Activated naive CD4-positive, alpha-beta T cell treated with anti-CD3 and anti-CD28 coated beads for 36 hours (primary cell): ENCODE measurements at regions not wholly inside any gene's neighbourhood (a gene's known extent, or its start where the extent isn't known, plus 50 kb on each side); places are given as distances from the start of the nearest gene placed in this dataset.
"Not testable (repeated sequence)": the region's sequence is repeated elsewhere in the genome, so short reads cannot be mapped to it uniquely, and the experiment has no call there.

Experiments used
- CTCF ChIA-PET: fragments of 350-600 bp; sonication (Branson Sonifier 250); formaldehyde crosslinking; loops from one replicate; lab custom pipeline; 2021; ENCODE audit warnings: antibody characterized with exemption; lab: Charles Lee
- DNase-seq: peaks from one replicate; pipeline ENCODE4 v3.0.0-alpha.2; 2020
- H3K27ac Mint-ChIP-seq: one replicate; pipeline ENCODE4 v1.8.0; 2021; ENCODE audit warnings: mild to moderate bottlenecking, mixed read lengths
- H3K27me3 Mint-ChIP-seq: one replicate; pipeline ENCODE4 v1.8.0; 2021; ENCODE audit warnings: low read depth, mixed read lengths
- H3K36me3 Mint-ChIP-seq: one replicate; pipeline ENCODE4 v1.8.0; 2021; ENCODE audit warnings: low read depth, mixed read lengths
- H3K4me1 Mint-ChIP-seq: one replicate; pipeline ENCODE4 v1.8.0; 2021; ENCODE audit warnings: low read depth, mixed read lengths
- H3K4me3 Mint-ChIP-seq: one replicate; pipeline ENCODE4 v1.8.0; 2021; ENCODE audit warnings: mild to moderate bottlenecking, moderate library complexity, mixed read lengths
- H3K9me3 Mint-ChIP-seq: one replicate; pipeline ENCODE4 v1.8.0; 2021; ENCODE audit warnings: mixed read lengths
- intact Hi-C: fragments of 100-400 bp; cut with micrococcal nuclease; formaldehyde crosslinking; loops from one replicate; pipeline ENCODE4 v1.15.1; 2023

- H3K27me3 Mint-ChIP-seq, intact Hi-C loops, CTCF ChIA-PET, H3K36me3 Mint-ChIP-seq, DNase-seq, H3K4me1 Mint-ChIP-seq, H3K4me3 Mint-ChIP-seq, H3K27ac Mint-ChIP-seq: not testable (repeated sequence)
- H3K9me3 Mint-ChIP-seq = peaks cover 16% of the 10 kb centered on the region
These were observed 283.4 kb upstream of the HS3ST5 start for GRCh38 chr6:114626226-114626625.

- peaks cover 2% of the 10 kb centered on the region for H3K9me3 Mint-ChIP-seq
- no peaks in the 10 kb centered on the region for H3K36me3 Mint-ChIP-seq
- DNase-seq = no peak
- no peaks in the 10 kb centered on the region for H3K4me1 Mint-ChIP-seq
- intact Hi-C loops = no loop called here
- no peaks in the 10 kb centered on the region for H3K27me3 Mint-ChIP-seq
- H3K4me3 Mint-ChIP-seq = no peak overlapping the region
- no peak overlapping the region for H3K27ac Mint-ChIP-seq
- CTCF ChIA-PET = no interaction called here
These were observed 276.9 kb upstream of the HS3ST5 start for GRCh38 chr6:114619621-114620200.

DNA sequence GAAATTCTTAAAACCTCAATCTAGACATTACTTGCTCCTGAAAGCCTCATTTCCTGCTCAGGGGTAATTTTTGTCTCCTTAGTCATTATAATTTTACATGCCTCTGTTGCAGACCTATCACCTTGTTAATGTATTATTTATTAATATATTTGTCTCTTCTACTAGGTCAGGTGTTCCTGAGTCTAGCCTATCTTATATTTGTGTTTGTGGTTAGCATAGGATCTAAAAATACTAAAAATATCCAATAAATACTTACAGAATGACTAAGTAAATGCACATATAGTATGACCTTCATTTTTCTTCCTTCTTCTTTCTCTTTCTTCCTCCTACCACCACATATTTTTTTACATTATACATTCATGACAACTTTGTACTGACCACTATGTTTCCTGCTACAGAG is 268.9 kb upstream of the HS3ST5 start:
- Mint-ChIP-seq H3K4me1 (no peaks in the 10 kb centered on the region), H3K9me3 (peaks cover 2% of the 10 kb centered on the region), H3K27me3 (no peaks in the 10 kb centered on the region), H3K4me3 (no peak overlapping the region), H3K36me3 (no peaks in the 10 kb centered on the region), H3K27ac (no peak overlapping the region)
- intact Hi-C loops = no loop called here
- no peak for DNase-seq
- CTCF ChIA-PET = no interaction called here

DNA sequence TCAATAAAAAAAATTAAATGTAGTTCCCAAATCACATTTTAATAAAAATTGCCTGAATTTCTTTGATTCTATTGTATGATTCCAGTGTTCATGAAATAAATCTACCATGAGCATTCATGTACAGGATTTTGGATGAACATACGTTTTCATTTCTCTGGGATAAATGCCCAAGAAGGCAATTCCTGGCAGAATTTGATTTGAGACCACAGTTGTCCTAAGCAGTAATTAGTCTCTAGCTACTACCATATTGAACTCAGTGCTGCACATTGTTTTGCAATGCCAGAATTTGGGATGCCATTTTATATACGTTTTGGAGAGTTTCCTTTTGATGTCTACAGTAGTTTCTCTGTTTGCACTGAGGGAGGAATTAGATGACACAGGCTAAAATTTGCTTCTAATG is 265.3 kb upstream of the HS3ST5 start:
- CTCF ChIA-PET = no interaction called here
- Mint-ChIP-seq H3K9me3 (peaks cover 2% of the 10 kb centered on the region), H3K36me3 (no peaks in the 10 kb centered on the region), H3K27ac (no peak overlapping the region), H3K27me3 (no peaks in the 10 kb centered on the region), H3K4me3 (no peak overlapping the region), H3K4me1 (no peaks in the 10 kb centered on the region)
- DNase-seq = no peak
- intact Hi-C loops = no loop called here

GRCh38 chr6:114605656-114606055 is 262.8 kb upstream of the HS3ST5 start:
- Mint-ChIP-seq H3K36me3 (no peaks in the 10 kb centered on the region), H3K27me3 (no peaks in the 10 kb centered on the region), H3K4me1 (no peaks in the 10 kb centered on the region), H3K27ac (no peak overlapping the region), H3K4me3 (no peak overlapping the region), H3K9me3 (peaks cover under 1% of the 10 kb centered on the region)
- intact Hi-C loops = no loop called here
- no peak for DNase-seq
- CTCF ChIA-PET = no interaction called here

- H3K27me3 Mint-ChIP-seq = no peaks in the 10 kb centered on the region
- intact Hi-C loops = no loop called here
- H3K36me3 Mint-ChIP-seq = no peaks in the 10 kb centered on the region
These were observed 257.6 kb upstream of the HS3ST5 start for GRCh38 chr6:114600381-114600780.

GRCh38 chr6:114595591-114595990 is 252.8 kb upstream of the HS3ST5 start:
- CTCF ChIA-PET = no interaction called here
- no peaks in the 10 kb centered on the region for H3K36me3 Mint-ChIP-seq
- H3K4me1 Mint-ChIP-seq = no peaks in the 10 kb centered on the region
- H3K9me3 Mint-ChIP-seq = peaks cover 1% of the 10 kb centered on the region
- intact Hi-C loops = no loop called here
- H3K27me3 Mint-ChIP-seq = no peaks in the 10 kb centered on the region
- no peak overlapping the region for H3K27ac Mint-ChIP-seq
- no peak overlapping the region for H3K4me3 Mint-ChIP-seq
- no peak for DNase-seq

More at GRCh38 chr6:114600381-114600780, 257.6 kb upstream of the HS3ST5 start:
- Mint-ChIP-seq H3K9me3 (peaks cover 1% of the 10 kb centered on the region), H3K27ac (no peak overlapping the region), H3K4me1 (no peaks in the 10 kb centered on the region), H3K4me3 (no peak overlapping the region)
- DNase-seq = no peak
- CTCF ChIA-PET = no interaction called here

DNA sequence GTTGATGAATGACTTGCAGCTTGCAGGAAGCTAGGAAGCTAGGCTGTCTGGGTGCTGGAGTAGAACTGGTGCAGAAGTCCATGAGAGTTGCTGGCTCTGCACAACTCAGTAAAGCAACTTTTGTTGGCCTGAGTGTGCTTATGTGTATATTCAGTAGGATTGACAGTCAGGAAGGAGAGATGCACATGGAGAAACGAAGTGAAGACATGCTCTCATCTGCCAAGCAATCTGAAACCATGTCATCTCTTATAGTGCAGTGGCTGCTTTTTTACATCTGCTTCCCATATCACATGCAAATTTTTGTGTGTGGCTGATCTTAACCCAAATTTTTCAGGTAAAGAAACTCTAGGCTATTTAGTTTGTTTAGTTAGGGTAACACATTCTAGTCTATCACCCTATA is 252.4 kb upstream of the HS3ST5 start:
- Mint-ChIP-seq H3K4me3 (no peak overlapping the region), H3K9me3 (peaks cover 2% of the 10 kb centered on the region), H3K4me1 (no peaks in the 10 kb centered on the region), H3K27ac (no peak overlapping the region), H3K36me3 (no peaks in the 10 kb centered on the region), H3K27me3 (no peaks in the 10 kb centered on the region)
- no peak for DNase-seq
- intact Hi-C loops = no loop called here
- CTCF ChIA-PET = no interaction called here

- Mint-ChIP-seq H3K27ac (no peak overlapping the region), H3K4me1 (no peaks in the 10 kb centered on the region), H3K27me3 (no peaks in the 10 kb centered on the region), H3K4me3 (no peak overlapping the region), H3K9me3 (peaks cover 5% of the 10 kb centered on the region), H3K36me3 (no peaks in the 10 kb centered on the region)
- DNase-seq = no peak
- CTCF ChIA-PET = no interaction called here
- intact Hi-C loops = no loop called here
These were observed 249.7 kb upstream of the HS3ST5 start for GRCh38 chr6:114592506-114592905.

DNA sequence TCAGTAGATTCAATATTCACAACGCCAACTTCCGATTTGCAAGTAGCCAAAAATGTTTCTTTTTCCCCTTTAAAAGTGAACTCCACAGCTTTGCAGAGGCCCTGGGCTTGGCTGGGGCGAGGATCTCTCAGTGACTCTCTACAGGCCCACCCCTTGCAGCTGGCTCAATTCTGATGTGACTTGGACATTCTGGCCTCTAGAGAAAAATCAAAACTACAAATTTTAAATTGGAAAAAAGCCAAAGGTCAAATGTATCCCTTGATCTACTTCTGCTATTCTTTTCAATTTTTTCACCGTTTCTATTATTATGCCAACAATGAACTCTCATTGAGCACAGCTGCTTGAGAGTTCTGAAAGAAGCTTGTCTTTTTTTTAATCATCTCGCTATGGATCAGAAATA is 245.9 kb upstream of the HS3ST5 start:
- intact Hi-C loops = no loop called here
- H3K4me3 Mint-ChIP-seq = no peak overlapping the region
- no peaks in the 10 kb centered on the region for H3K27me3 Mint-ChIP-seq
- H3K36me3 Mint-ChIP-seq = no peaks in the 10 kb centered on the region
- H3K9me3 Mint-ChIP-seq = peaks cover 6% of the 10 kb centered on the region
- DNase-seq = no peak
- H3K27ac Mint-ChIP-seq = no peak overlapping the region
- no peaks in the 10 kb centered on the region for H3K4me1 Mint-ChIP-seq
- CTCF ChIA-PET = no interaction called here

DNA sequence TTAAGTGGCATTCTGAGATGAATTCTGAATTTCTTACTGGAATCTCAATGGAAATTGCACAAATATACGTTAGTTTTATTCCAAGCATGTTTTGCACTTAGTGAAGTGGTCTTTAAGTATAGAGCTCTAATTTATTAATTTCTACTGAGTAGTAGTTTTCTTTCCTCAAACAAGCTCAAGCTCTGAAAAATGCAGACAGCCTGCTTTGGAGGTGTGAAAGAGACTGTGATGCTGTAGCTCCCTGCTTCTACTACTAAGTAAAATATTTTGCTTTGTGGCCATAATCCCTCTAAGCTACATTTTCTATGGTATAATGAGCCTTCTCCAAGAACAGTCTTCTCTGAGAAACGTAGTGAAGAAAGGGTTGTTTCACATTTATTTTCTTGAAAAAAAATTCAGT is 243.5 kb upstream of the HS3ST5 start:
- no peak overlapping the region for H3K4me3 Mint-ChIP-seq
- no peaks in the 10 kb centered on the region for H3K4me1 Mint-ChIP-seq
- no peak overlapping the region for H3K27ac Mint-ChIP-seq
- H3K27me3 Mint-ChIP-seq = no peaks in the 10 kb centered on the region
- no peak for DNase-seq
- CTCF ChIA-PET = no interaction called here
- peaks cover 6% of the 10 kb centered on the region for H3K9me3 Mint-ChIP-seq
- intact Hi-C loops = no loop called here
- H3K36me3 Mint-ChIP-seq = no peaks in the 10 kb centered on the region

DNA sequence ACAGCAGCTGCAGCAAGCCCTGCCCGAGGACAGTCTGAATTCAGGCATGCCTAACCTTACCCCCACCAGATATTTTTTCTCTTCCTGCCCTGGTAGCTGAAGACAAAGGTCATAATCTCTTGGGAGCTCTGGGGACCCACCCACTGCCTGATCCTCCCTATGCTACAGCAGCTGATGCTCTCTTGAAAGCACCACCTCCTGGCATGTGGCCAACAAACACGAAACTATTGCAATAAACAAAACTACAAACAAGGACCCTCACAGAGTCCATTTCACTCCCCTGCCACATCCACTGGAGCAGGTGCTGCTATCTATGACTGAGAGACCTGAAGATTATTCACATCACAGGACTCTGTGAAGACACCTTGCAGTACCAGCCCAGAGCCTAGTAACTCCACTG is 238.5 kb upstream of the HS3ST5 start:
- Mint-ChIP-seq H3K36me3 (no peaks in the 10 kb centered on the region), H3K27me3 (no peaks in the 10 kb centered on the region), H3K4me1 (no peaks in the 10 kb centered on the region), H3K27ac (no peak overlapping the region), H3K4me3 (no peak overlapping the region), H3K9me3 (peaks cover 7% of the 10 kb centered on the region)
- no peak for DNase-seq
- intact Hi-C loops = no loop called here
- CTCF ChIA-PET = no interaction called here

DNA sequence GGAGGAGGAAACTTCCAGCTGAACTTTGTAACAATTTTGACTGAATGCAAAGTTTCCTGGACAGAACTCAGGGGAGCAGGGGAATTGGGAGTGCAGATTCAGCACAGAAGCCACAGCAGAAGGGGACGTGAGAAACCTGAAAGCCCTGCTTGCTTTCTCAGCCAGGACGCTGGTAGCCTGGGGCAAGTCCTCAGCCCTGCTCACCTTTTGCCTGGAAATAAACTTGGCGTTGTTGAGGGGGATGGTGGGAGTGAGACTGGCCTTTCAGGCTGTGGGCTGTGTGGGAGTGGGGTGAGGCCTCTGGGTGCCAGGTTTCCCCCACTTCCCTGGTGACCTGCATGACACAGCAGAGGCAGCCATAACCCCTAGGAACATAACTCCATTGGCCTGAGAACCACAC is 238.1 kb upstream of the HS3ST5 start:
- peaks cover 6% of the 10 kb centered on the region for H3K9me3 Mint-ChIP-seq
- H3K27ac Mint-ChIP-seq = no peak overlapping the region
- no peaks in the 10 kb centered on the region for H3K36me3 Mint-ChIP-seq
- intact Hi-C loops = no loop called here
- no peak overlapping the region for H3K4me3 Mint-ChIP-seq
- H3K4me1 Mint-ChIP-seq = no peaks in the 10 kb centered on the region
- CTCF ChIA-PET = interaction anchor here (0.7 kb wide), 1 partner anchor 19 kb away, joined by 3 read pairs; no protein-coding TSS in a partner anchor
- no peaks in the 10 kb centered on the region for H3K27me3 Mint-ChIP-seq
- DNase-seq = no peak
